PC-9 (cell line): ENCODE measurements at regions not wholly inside any gene's neighbourhood (a gene's known extent, or its start where the extent isn't known, plus 50 kb on each side); places are given as distances from the start of the nearest gene placed in this dataset.

Source experiments
- CTCF ChIP-seq: fragments of 200-600 bp; sonication (generic); conservative IDR thresholded peaks from 2 replicates; pipeline ENCODE4 v1.6.1; 2017; ENCODE audit warnings: mixed run types, antibody characterized with exemption, mild to moderate bottlenecking, moderate library complexity
- EZH2 ChIP-seq: fragments of 200-600 bp; sonication (generic); IDR thresholded peaks from 2 replicates; pipeline ENCODE4 v1.8.0; 2017; ENCODE audit warnings: antibody characterized with exemption, low read depth

- no peak for TF ChIP-seq CTCF
- TF ChIP-seq EZH2, result no peak
Measured at GRCh38 chr9:106801816-106802215, 61.1 kb upstream of the ZNF462 start.
